ENCODE measurements at regions not wholly inside any gene's neighbourhood (a gene's known extent, or its start where the extent isn't known, plus 50 kb on each side); places are given as distances from the start of the nearest gene placed in this dataset.

DNA sequence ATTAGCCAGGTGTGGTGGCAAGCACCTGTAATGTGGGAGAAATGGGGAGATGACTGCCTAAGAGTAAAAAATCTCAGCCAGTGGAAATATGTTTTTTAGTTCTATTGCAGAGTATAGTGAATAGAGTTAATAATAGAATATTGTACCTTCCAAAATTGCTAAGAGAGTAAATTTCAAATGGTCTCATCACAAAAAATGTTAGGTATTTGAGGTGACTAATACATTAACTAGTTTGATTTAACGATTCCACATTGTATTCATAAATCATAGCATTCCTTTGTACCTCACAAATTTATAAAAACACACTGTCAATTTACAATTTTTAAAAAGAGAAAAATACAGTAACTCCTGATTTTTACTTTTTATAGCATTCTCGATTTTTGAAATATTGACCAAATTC lies 681.5 kb upstream of the EPHA5 start:
- ATAC-seq (no peak), DNase-seq (ENCODE audit: low read depth, low spot score) (no peak)
- no peak for TF ChIP-seq SIN3A (IDR thresholded peaks at IDR 0.05; ENCODE audit: borderline replicate concordance, insufficient read depth, low read depth, low read length)
- TF ChIP-seq, protein P1, sequence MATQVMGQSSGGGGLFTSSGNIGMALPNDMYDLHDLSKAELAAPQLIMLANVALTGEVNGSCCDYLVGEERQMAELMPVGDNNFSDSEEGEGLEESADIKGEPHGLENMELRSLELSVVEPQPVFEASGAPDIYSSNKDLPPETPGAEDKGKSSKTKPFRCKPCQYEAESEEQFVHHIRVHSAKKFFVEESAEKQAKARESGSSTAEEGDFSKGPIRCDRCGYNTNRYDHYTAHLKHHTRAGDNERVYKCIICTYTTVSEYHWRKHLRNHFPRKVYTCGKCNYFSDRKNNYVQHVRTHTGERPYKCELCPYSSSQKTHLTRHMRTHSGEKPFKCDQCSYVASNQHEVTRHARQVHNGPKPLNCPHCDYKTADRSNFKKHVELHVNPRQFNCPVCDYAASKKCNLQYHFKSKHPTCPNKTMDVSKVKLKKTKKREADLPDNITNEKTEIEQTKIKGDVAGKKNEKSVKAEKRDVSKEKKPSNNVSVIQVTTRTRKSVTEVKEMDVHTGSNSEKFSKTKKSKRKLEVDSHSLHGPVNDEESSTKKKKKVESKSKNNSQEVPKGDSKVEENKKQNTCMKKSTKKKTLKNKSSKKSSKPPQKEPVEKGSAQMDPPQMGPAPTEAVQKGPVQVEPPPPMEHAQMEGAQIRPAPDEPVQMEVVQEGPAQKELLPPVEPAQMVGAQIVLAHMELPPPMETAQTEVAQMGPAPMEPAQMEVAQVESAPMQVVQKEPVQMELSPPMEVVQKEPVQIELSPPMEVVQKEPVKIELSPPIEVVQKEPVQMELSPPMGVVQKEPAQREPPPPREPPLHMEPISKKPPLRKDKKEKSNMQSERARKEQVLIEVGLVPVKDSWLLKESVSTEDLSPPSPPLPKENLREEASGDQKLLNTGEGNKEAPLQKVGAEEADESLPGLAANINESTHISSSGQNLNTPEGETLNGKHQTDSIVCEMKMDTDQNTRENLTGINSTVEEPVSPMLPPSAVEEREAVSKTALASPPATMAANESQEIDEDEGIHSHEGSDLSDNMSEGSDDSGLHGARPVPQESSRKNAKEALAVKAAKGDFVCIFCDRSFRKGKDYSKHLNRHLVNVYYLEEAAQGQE (IDR thresholded peaks at IDR 0.05; ENCODE audit: insufficient read depth in 1 of 2, low read depth in 2 of 2, low read length in 1 of 2) = no peak
- no peak for TF ChIP-seq POLR2AphosphoS5 (IDR thresholded peaks at IDR 0.05; ENCODE audit: low read depth, low read length)
- TF ChIP-seq, protein P2, sequence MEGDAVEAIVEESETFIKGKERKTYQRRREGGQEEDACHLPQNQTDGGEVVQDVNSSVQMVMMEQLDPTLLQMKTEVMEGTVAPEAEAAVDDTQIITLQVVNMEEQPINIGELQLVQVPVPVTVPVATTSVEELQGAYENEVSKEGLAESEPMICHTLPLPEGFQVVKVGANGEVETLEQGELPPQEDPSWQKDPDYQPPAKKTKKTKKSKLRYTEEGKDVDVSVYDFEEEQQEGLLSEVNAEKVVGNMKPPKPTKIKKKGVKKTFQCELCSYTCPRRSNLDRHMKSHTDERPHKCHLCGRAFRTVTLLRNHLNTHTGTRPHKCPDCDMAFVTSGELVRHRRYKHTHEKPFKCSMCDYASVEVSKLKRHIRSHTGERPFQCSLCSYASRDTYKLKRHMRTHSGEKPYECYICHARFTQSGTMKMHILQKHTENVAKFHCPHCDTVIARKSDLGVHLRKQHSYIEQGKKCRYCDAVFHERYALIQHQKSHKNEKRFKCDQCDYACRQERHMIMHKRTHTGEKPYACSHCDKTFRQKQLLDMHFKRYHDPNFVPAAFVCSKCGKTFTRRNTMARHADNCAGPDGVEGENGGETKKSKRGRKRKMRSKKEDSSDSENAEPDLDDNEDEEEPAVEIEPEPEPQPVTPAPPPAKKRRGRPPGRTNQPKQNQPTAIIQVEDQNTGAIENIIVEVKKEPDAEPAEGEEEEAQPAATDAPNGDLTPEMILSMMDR (IDR thresholded peaks at IDR 0.05) = no peak
- no peak for TF ChIP-seq TCF7L2 (IDR thresholded peaks at IDR 0.05; ENCODE audit: low read depth, low read length)
- no TSS peak for BruUV-seq (replicated peaks)
- Histone ChIP-seq H3K27me3 (ENCODE audit: control insufficient read depth, insufficient read depth, low read length) (no peaks in the 10 kb centered on the region), H3K4me1 (ENCODE audit: control insufficient read depth, insufficient read depth, low read length) (no peaks in the 10 kb centered on the region), H3K36me3 (ENCODE audit: control insufficient read depth, insufficient read depth, low read length) (no peaks in the 10 kb centered on the region), H3K4me3 (ENCODE audit: low read depth in 2 of 2, low read length in 2 of 2) (no peak overlapping the region), H3K9me3 (ENCODE audit: control insufficient read depth, insufficient read depth, low read depth, low read length) (no peaks in the 10 kb centered on the region), H3K27ac (ENCODE audit: low read length) (no peak overlapping the region)
- intact Hi-C loops (cut with micrococcal nuclease; ENCODE audit: unreplicated experiment) = no loop called here
- ChIA-PET CTCF (no interaction called here), POLR2A (no interaction called here)
- in situ Hi-C loops (cut with HindIII; ENCODE audit: low pct_unique_long_range_greater_than_20kb, low sequenced_read_pairs) = no loop called here

DNA sequence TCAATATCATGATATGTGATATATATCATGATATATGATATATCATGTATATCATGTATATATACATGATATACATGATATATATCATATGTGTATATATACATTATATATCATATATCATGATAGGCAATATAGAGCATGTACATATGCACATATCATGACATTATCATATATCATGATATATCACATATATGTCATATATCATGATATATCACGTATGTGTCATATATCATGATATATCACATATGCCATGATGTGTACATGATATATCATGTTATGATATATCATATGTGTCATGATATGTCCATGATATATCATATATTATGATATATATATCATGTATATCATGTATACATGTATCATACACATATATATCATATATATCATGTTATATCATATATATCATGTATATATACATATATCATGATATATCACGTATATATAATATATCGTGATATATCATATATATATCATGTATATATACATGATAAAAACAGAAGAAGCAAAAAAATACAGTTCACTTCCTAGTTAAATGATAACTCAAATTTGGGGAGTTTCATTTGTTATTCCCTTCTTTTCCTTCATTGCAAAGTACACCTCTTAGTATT lies 670.1 kb upstream of the EPHA5 start:
- Histone ChIP-seq H3K9me3 (ENCODE audit: control insufficient read depth, insufficient read depth, low read depth, low read length) (no peaks in the 10 kb centered on the region), H3K4me1 (ENCODE audit: control insufficient read depth, insufficient read depth, low read length) (no peaks in the 10 kb centered on the region), H3K27ac (ENCODE audit: low read length) (no peak overlapping the region), H3K27me3 (ENCODE audit: control insufficient read depth, insufficient read depth, low read length) (no peaks in the 10 kb centered on the region), H3K36me3 (ENCODE audit: control insufficient read depth, insufficient read depth, low read length) (no peaks in the 10 kb centered on the region), H3K4me3 (ENCODE audit: low read depth in 2 of 2, low read length in 2 of 2) (no peak overlapping the region)
- TF ChIP-seq TCF7L2 (IDR thresholded peaks at IDR 0.05; ENCODE audit: low read depth, low read length) (no peak), SIN3A (IDR thresholded peaks at IDR 0.05; ENCODE audit: borderline replicate concordance, insufficient read depth, low read depth, low read length) (no peak), POLR2AphosphoS5 (IDR thresholded peaks at IDR 0.05; ENCODE audit: low read depth, low read length) (no peak)
- TF ChIP-seq, protein P2 (IDR thresholded peaks at IDR 0.05) = no peak
- TF ChIP-seq, protein P1 (IDR thresholded peaks at IDR 0.05; ENCODE audit: insufficient read depth in 1 of 2, low read depth in 2 of 2, low read length in 1 of 2) = no peak
- BruUV-seq (replicated peaks) = no TSS peak
- ChIA-PET CTCF (no interaction called here), POLR2A (no interaction called here)
- ATAC-seq (no peak), DNase-seq (ENCODE audit: low read depth, low spot score) (no peak)
- in situ Hi-C loops (cut with HindIII; ENCODE audit: low pct_unique_long_range_greater_than_20kb, low sequenced_read_pairs) (no loop called here), intact Hi-C loops (cut with micrococcal nuclease; ENCODE audit: unreplicated experiment) (no loop called here)

Data from Panc1 (cell line).